ENCODE measurements at regions not wholly inside any gene's neighbourhood (a gene's known extent, or its start where the extent isn't known, plus 50 kb on each side); places are given as distances from the start of the nearest gene placed in this dataset.

DNA sequence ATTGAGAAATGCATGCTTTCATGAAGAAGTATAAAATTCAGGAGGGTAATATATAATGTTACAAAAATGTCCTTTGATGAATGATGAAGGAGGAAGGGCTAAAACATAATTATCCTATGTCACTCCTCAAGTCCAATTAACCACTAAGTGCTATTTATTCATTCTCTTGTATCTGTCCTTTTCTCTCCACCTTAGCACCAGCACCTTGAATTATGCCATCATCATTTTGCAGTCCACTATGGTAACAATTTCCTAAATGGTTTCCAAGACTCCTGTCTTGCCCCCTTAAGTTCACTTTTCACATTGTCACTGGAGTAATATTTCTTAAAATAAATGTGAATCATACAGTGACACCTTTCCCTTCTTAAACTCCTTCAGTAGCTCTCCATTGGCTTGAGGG, 756.3 kb downstream of the STPG2 start:
- no peaks in the 10 kb centered on the region for H3K27me3 ChIP-seq (ENCODE audit: control insufficient read depth in 4 of 4, insufficient read depth in 4 of 4, low read length in 3 of 4)

DNA sequence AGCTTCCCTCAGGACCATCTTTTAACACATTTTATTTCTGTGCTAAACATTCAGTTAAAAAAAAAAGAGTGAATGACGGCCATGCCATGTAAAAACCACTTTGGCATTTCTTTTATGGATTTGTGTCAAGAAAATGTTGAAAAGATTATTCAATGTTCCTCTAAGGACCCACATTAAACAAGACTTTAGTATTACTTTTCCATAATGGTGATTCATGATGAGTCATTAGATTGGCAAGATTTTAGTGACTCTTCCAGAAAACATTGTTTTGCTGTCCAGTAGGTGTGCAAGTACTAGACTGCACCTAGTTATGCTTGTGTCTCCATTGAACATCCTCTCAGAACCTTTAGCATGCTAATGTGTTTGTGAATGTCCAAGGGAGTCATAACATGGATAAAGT, 748.6 kb downstream of the STPG2 start:
- Histone ChIP-seq H3K4me3 (ENCODE audit: low read depth in 1 of 3, low read length in 3 of 3) (no peak overlapping the region), H3K36me3 (ENCODE audit: control insufficient read depth in 4 of 4, insufficient read depth in 3 of 4, low read depth in 1 of 4, low read length in 3 of 4) (no peaks in the 10 kb centered on the region), H3K9me3 (ENCODE audit: control insufficient read depth in 4 of 4, low read length in 3 of 4) (peaks cover 0 to 2% (median 1%) of the 10 kb centered on the region in 4 donors), H3K27me3 (ENCODE audit: control insufficient read depth in 4 of 4, insufficient read depth in 4 of 4, low read length in 3 of 4) (no peaks in the 10 kb centered on the region), H3K4me1 (ENCODE audit: control insufficient read depth in 4 of 4, insufficient read depth in 4 of 4, low read length in 3 of 4) (no peaks in the 10 kb centered on the region), H3K27ac (ENCODE audit: low read depth in 1 of 2, low read length in 2 of 2) (no peak overlapping the region), H3K9ac (ENCODE audit: low read depth in 1 of 2, low read length in 2 of 2) (no peak overlapping the region)
- TF ChIP-seq GABPA (IDR thresholded peaks at IDR 0.05 in 1 of 2, conservative IDR thresholded peaks at IDR 0.05 in 1 of 2), result no peak
- no peak for TF ChIP-seq JUND (IDR thresholded peaks at IDR 0.05)
- TF ChIP-seq, protein P1, sequence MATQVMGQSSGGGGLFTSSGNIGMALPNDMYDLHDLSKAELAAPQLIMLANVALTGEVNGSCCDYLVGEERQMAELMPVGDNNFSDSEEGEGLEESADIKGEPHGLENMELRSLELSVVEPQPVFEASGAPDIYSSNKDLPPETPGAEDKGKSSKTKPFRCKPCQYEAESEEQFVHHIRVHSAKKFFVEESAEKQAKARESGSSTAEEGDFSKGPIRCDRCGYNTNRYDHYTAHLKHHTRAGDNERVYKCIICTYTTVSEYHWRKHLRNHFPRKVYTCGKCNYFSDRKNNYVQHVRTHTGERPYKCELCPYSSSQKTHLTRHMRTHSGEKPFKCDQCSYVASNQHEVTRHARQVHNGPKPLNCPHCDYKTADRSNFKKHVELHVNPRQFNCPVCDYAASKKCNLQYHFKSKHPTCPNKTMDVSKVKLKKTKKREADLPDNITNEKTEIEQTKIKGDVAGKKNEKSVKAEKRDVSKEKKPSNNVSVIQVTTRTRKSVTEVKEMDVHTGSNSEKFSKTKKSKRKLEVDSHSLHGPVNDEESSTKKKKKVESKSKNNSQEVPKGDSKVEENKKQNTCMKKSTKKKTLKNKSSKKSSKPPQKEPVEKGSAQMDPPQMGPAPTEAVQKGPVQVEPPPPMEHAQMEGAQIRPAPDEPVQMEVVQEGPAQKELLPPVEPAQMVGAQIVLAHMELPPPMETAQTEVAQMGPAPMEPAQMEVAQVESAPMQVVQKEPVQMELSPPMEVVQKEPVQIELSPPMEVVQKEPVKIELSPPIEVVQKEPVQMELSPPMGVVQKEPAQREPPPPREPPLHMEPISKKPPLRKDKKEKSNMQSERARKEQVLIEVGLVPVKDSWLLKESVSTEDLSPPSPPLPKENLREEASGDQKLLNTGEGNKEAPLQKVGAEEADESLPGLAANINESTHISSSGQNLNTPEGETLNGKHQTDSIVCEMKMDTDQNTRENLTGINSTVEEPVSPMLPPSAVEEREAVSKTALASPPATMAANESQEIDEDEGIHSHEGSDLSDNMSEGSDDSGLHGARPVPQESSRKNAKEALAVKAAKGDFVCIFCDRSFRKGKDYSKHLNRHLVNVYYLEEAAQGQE (IDR thresholded peaks at IDR 0.05), result no peak
- TF ChIP-seq, protein P2, sequence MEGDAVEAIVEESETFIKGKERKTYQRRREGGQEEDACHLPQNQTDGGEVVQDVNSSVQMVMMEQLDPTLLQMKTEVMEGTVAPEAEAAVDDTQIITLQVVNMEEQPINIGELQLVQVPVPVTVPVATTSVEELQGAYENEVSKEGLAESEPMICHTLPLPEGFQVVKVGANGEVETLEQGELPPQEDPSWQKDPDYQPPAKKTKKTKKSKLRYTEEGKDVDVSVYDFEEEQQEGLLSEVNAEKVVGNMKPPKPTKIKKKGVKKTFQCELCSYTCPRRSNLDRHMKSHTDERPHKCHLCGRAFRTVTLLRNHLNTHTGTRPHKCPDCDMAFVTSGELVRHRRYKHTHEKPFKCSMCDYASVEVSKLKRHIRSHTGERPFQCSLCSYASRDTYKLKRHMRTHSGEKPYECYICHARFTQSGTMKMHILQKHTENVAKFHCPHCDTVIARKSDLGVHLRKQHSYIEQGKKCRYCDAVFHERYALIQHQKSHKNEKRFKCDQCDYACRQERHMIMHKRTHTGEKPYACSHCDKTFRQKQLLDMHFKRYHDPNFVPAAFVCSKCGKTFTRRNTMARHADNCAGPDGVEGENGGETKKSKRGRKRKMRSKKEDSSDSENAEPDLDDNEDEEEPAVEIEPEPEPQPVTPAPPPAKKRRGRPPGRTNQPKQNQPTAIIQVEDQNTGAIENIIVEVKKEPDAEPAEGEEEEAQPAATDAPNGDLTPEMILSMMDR (IDR thresholded peaks at IDR 0.05; ENCODE audit: low read depth, low read length, missing input control), result no peak
- TF ChIP-seq YY1 (IDR thresholded peaks at IDR 0.05), result no peak
- no peak for TF ChIP-seq SP1 (IDR thresholded peaks at IDR 0.05)
- TF ChIP-seq, protein P3, sequence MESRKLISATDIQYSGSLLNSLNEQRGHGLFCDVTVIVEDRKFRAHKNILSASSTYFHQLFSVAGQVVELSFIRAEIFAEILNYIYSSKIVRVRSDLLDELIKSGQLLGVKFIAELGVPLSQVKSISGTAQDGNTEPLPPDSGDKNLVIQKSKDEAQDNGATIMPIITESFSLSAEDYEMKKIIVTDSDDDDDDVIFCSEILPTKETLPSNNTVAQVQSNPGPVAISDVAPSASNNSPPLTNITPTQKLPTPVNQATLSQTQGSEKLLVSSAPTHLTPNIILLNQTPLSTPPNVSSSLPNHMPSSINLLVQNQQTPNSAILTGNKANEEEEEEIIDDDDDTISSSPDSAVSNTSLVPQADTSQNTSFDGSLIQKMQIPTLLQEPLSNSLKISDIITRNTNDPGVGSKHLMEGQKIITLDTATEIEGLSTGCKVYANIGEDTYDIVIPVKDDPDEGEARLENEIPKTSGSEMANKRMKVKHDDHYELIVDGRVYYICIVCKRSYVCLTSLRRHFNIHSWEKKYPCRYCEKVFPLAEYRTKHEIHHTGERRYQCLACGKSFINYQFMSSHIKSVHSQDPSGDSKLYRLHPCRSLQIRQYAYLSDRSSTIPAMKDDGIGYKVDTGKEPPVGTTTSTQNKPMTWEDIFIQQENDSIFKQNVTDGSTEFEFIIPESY (IDR thresholded peaks at IDR 0.05), result no peak
- TF ChIP-seq, protein P4, sequence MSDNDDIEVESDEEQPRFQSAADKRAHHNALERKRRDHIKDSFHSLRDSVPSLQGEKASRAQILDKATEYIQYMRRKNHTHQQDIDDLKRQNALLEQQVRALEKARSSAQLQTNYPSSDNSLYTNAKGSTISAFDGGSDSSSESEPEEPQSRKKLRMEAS (IDR thresholded peaks at IDR 0.05), result no peak
- no peak for TF ChIP-seq RAD21 (IDR thresholded peaks at IDR 0.05)
- no peak for TF ChIP-seq EGR1 (IDR thresholded peaks at IDR 0.05; ENCODE audit: low read depth in 2 of 2)
- TF ChIP-seq, protein P5, sequence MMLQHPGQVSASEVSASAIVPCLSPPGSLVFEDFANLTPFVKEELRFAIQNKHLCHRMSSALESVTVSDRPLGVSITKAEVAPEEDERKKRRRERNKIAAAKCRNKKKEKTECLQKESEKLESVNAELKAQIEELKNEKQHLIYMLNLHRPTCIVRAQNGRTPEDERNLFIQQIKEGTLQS (IDR thresholded peaks at IDR 0.05), result no peak
- no peak for TF ChIP-seq FOXA1 (IDR thresholded peaks at IDR 0.05)
- TF ChIP-seq HNF4G (IDR thresholded peaks at IDR 0.05), result no peak
- no peak for DNase-seq (ENCODE audit: low spot score)
- WGBS, result 67% methylated on average over 1 of the region's 1 CpG

More for the DNA sequence above, 756.3 kb downstream of the STPG2 start:
- no peaks in the 10 kb centered on the region for H3K4me1 ChIP-seq (ENCODE audit: control insufficient read depth in 4 of 4, insufficient read depth in 4 of 4, low read length in 3 of 4)
- H3K9me3 ChIP-seq (ENCODE audit: control insufficient read depth in 4 of 4, low read length in 3 of 4), result no peaks in the 10 kb centered on the region
- H3K27ac ChIP-seq (ENCODE audit: low read depth in 1 of 2, low read length in 2 of 2), result no peak overlapping the region
- H3K9ac ChIP-seq (ENCODE audit: low read depth in 1 of 2, low read length in 2 of 2), result no peak overlapping the region
- no peaks in the 10 kb centered on the region for H3K36me3 ChIP-seq (ENCODE audit: control insufficient read depth in 4 of 4, insufficient read depth in 3 of 4, low read depth in 1 of 4, low read length in 3 of 4)
- no peak overlapping the region for H3K4me3 ChIP-seq (ENCODE audit: low read depth in 1 of 3, low read length in 3 of 3)
- no peak for TF ChIP-seq RAD21 (IDR thresholded peaks at IDR 0.05)
- TF ChIP-seq GABPA (IDR thresholded peaks at IDR 0.05 in 1 of 2, conservative IDR thresholded peaks at IDR 0.05 in 1 of 2), result no peak
- TF ChIP-seq, protein P4 (IDR thresholded peaks at IDR 0.05), result no peak
- no peak for TF ChIP-seq SP1 (IDR thresholded peaks at IDR 0.05)
- TF ChIP-seq FOXA2 (IDR thresholded peaks at IDR 0.05), result no peak
- no peak for TF ChIP-seq YY1 (IDR thresholded peaks at IDR 0.05)
- TF ChIP-seq JUND (IDR thresholded peaks at IDR 0.05), result no peak
- TF ChIP-seq, protein P5 (IDR thresholded peaks at IDR 0.05), result no peak
- no peak for TF ChIP-seq RXRA (IDR thresholded peaks at IDR 0.05)
- TF ChIP-seq FOXA1 (IDR thresholded peaks at IDR 0.05), result no peak
- no peak for TF ChIP-seq HNF4A (conservative IDR thresholded peaks at IDR 0.05)
- DNase-seq (ENCODE audit: low spot score), result no peak

Measured in liver (tissue), 8 donors.